Stimulated activated CD4-positive, alpha-beta T cell treated with anti-CD3 and anti-CD28 coated beads, Interleukin-2, amount 100 ng/mL, for 4 hours (primary cell): ENCODE measurements at regions not wholly inside any gene's neighbourhood (a gene's known extent, or its start where the extent isn't known, plus 50 kb on each side); places are given as distances from the start of the nearest gene placed in this dataset.

Source experiments
- DNase-seq: peaks from one replicate; pipeline ENCODE4 v3.0.0-alpha.2; 2020; ENCODE audit warnings: low read depth

DNA sequence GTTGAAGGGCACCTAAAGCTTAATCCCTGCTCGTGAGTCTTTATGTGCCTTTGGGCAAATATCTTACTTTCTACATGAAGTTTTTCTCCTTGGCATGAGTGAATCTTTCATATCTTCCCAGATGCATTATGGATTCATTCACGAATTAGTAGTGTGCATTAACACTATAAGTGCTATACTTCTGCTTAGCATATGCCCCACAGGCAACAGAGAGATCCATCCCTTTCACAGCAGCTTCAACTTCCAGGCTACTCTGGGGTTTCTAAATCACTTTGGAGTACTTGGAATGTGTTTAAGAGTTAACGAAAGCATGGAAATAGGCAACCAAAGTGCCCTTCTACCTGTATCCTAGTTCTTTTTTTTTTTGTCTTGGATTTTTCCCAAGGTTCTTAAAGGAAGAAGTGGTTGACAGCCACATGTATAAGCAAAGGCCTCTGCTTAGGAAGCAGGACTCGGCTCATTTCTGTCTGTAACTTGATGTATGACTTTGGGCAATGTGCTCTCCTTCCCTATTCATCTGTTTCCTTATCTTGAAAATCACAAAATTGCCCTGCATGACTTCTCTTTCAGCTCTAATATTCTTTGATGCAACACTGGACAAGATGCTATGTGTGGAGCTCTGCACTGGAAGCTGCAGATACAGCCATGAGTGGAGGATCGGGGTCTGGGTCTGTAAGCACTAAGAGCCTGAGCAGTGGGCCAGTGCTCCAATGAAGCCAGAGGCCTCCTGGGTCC is 54.5 kb upstream of the ME3 start:
- DNase-seq, result no peak

DNA sequence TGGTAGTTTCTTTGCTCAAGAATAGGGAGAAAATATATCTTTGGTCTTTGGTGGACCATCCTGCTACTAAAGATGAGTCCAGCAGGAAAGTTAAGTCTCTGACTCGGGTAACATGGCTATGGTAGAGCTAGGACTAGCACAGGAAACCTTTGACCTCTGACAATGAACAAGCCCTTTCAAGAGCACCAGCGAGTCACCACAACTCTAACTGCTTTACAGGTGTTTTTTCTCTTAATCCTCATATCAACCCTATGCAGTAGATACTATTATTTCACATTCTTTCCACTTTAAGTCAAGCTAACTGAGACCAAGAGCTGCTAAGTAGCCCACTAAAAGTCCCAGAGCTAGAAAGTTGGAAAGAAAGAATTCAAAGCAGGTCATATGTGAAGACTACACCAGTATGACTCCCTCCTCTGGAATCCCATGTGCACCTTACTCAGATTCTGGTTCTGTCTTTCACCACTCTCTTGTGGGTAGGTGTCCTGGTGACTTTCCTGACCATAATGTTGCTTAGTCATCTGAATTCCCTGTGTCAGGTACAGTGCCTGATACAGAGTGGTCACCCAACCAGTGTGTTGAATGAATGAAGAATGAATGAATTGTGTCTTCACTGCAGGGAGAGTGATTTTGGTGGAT is 53.8 kb upstream of the ME3 start:
- no peak for DNase-seq

DNA sequence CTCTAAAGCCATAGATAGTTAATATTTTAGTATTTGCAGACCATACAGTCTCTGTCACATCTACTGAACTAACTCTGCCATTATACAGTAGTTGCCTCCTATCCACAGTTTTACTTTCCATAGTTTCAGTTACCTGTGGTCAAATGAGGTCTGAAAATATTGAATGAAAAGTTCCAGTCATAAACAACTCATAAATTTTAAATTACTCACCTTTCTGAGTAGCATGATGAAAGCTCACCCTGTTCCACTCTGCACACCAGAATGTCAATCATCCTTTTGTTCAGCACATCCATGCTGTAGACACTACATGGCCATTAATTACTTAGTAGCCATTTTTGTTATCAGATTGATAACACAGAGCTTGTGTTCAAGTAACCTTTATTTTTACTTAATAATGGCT is 51.7 kb upstream of the ME3 start:
- DNase-seq, result no peak

DNA sequence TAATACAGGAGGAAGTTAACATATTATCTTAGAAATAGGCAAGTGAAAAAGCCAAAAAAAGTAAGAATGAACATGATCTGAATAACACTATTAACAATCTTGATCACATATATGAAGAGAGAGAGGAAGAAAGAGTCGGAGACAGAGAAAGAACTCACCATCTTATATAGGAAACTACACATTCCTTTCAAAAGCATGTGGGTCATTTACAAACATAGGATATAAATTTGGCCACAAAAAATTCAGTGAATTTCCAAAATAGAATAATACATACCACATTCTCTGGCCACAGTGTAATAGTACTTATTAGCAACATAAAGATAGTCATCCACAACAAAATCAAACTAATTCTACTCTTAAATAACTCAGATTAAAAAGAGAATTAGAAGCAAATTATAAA is 50.9 kb upstream of the ME3 start:
- no peak for DNase-seq

DNA sequence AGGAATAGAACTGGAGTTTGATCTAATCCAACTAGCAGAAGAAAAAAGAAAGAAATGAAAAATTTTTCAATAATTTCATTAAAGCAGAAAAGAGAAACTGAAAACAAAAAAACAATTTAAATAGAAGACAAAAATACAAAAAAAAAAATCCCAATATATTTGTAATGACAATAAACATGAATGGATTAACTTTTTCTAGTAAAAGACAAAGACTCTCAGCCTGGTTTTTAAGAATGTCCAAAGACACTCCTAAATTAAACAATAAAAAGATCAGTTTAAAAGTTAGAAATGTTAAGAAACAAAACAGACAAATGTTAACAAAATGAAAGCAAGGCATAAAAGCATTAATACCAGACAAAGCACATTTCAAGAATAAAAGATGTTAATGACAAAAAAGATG is 50.3 kb upstream of the ME3 start:
- DNase-seq, result no peak
